Right lobe of liver (tissue), 4 donors: ENCODE measurements at regions not wholly inside any gene's neighbourhood (a gene's known extent, or its start where the extent isn't known, plus 50 kb on each side); places are given as distances from the start of the nearest gene placed in this dataset.

Experiments
- CTCF ChIP-seq, 4 donors: fragments of 200-600 bp in 3 of 4; fragments of 450-650 bp in 1 of 4; IDR thresholded peaks; one replicate each; pipeline versions ENCODE4 v1.5.1 to v1.8.0; 2016 to 2022; ENCODE audit warnings: antibody characterized with exemption in 4 of 4, mild to moderate bottlenecking in 2 of 4
- POLR2A ChIP-seq: fragments of 450-650 bp; IDR thresholded peaks from one replicate; pipeline ENCODE4 v1.6.1; 2017; ENCODE audit warnings: antibody characterized with exemption, mild to moderate bottlenecking
- donor health status: DM: no; HTN: no; CAD: no.
- donor health status: DM: no; HTN: no; CAD: no.
- donor health status: DM: no; HTN: yes; CAD: no.

- no peak for TF ChIP-seq CTCF (IDR thresholded peaks at IDR 0.05)
- no peak for TF ChIP-seq POLR2A
Observed at GRCh38 chr5:82549263-82549662, 271.1 kb upstream of the RPS23 start.
